ENCODE measurements at regions not wholly inside any gene's neighbourhood (a gene's known extent, or its start where the extent isn't known, plus 50 kb on each side); places are given as distances from the start of the nearest gene placed in this dataset.
"Not testable (repeated sequence)": the region's sequence is repeated elsewhere in the genome, so short reads cannot be mapped to it uniquely, and the experiment has no call there.

DNA sequence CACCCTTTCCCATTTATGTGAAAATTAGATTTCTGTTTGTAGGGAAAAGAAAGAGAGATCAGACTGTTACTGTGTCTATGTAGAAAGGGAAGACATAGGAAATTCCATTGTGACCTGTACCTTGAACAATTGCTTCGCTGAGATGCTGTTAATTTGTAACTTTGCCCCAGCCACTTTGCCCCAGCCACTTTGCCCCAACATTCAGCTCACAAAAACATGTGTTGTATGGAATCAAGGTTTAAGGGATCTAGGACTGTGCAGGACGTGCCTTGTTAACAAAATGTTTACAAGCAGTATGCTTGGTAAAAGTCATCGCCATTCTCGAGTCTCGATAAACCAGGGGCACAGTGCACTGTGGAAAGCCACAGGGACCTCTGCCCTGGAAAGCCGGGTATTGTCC lies 193.5 kb downstream of the CCDC74A start:
- TF ChIP-seq, protein P1, sequence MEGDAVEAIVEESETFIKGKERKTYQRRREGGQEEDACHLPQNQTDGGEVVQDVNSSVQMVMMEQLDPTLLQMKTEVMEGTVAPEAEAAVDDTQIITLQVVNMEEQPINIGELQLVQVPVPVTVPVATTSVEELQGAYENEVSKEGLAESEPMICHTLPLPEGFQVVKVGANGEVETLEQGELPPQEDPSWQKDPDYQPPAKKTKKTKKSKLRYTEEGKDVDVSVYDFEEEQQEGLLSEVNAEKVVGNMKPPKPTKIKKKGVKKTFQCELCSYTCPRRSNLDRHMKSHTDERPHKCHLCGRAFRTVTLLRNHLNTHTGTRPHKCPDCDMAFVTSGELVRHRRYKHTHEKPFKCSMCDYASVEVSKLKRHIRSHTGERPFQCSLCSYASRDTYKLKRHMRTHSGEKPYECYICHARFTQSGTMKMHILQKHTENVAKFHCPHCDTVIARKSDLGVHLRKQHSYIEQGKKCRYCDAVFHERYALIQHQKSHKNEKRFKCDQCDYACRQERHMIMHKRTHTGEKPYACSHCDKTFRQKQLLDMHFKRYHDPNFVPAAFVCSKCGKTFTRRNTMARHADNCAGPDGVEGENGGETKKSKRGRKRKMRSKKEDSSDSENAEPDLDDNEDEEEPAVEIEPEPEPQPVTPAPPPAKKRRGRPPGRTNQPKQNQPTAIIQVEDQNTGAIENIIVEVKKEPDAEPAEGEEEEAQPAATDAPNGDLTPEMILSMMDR (IDR thresholded peaks at IDR 0.05; ENCODE audit: extremely low read depth in 1 of 2, insufficient read depth in 1 of 2, low read depth in 1 of 2, low read length in 2 of 2): not testable (repeated sequence)
- TF ChIP-seq POLR2AphosphoS5 (IDR thresholded peaks at IDR 0.05; ENCODE audit: insufficient read depth, low read depth, low read length); POLR2A (IDR thresholded peaks at IDR 0.05; ENCODE audit: low read depth, low read length); JUN (IDR thresholded peaks at IDR 0.05; ENCODE audit: borderline replicate concordance, insufficient read depth, insufficient read length, low read depth); EZH2 (IDR thresholded peaks at IDR 0.05; ENCODE audit: borderline replicate concordance, low read depth, low read length, severe bottlenecking); FOS (IDR thresholded peaks at IDR 0.05; ENCODE audit: borderline replicate concordance, insufficient read depth, low read length); GATA2 (IDR thresholded peaks at IDR 0.05; ENCODE audit: insufficient read depth, insufficient read length, low read depth, low read length); MYC (IDR thresholded peaks at IDR 0.05; ENCODE audit: low read depth, low read length): not testable (repeated sequence)
- TF ChIP-seq, protein P2, sequence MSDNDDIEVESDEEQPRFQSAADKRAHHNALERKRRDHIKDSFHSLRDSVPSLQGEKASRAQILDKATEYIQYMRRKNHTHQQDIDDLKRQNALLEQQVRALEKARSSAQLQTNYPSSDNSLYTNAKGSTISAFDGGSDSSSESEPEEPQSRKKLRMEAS (IDR thresholded peaks at IDR 0.05; ENCODE audit: insufficient read depth, insufficient read length): not testable (repeated sequence)
